NB4 (cell line): ENCODE measurements at regions not wholly inside any gene's neighbourhood (a gene's known extent, or its start where the extent isn't known, plus 50 kb on each side); places are given as distances from the start of the nearest gene placed in this dataset.

ENCODE experiments used
- DNase-seq: peaks from one replicate; pipeline ENCODE4 v3.0.0; 2010; ENCODE audit warnings: low read depth
- H3K4me3 ChIP-seq: one replicate; pipeline ENCODE4 v1.5.1; 2011; ENCODE audit warnings: mild to moderate bottlenecking, low read depth, low read length, moderate library complexity
- MYC ChIP-seq: IDR thresholded peaks from 2 replicates; pipeline ENCODE4 v1.6.1; 2011; ENCODE audit warnings: low read depth, low read length
- POLR2A ChIP-seq: IDR thresholded peaks from 2 replicates; pipeline ENCODE4 v1.6.1; 2011; ENCODE audit warnings: mild to moderate bottlenecking; ENCODE audit not compliant: insufficient read length; ENCODE audit errors: extremely low read depth
- TF ChIP-seq, protein P1 (sequence below): IDR thresholded peaks from 2 replicates; pipeline ENCODE4 v1.6.1; 2011; ENCODE audit warnings: low read depth, low read length
- TF ChIP-seq, protein P2 (sequence below): IDR thresholded peaks from one replicate; pipeline ENCODE4 v1.5.1; 2012; ENCODE audit warnings: low read depth, low read length

DNA sequence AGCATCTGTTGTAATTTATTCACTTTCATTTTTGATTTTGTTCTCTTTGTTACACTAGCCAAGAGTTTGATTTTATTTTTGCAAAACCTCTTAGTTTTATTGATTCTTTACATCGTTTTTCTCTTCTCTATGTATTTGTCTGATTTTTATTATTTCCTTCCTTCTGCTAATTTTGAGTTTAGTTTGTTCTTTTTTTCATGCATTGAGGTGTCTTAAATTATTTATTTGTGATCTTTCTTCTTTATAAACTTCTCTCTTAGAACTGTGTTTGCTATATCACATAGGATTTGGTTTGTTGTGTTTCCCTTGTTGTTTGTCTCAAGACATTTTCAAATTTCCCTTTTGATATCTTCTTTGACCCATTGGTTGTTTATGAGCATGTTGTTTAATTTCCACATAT lies 51.7 kb upstream of the NFKBIA start:
- H3K4me3 ChIP-seq: no peak overlapping the region
- TF ChIP-seq, protein P1, sequence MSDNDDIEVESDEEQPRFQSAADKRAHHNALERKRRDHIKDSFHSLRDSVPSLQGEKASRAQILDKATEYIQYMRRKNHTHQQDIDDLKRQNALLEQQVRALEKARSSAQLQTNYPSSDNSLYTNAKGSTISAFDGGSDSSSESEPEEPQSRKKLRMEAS: no peak
- TF ChIP-seq POLR2A (no peak), MYC (no peak)
- TF ChIP-seq, protein P2, sequence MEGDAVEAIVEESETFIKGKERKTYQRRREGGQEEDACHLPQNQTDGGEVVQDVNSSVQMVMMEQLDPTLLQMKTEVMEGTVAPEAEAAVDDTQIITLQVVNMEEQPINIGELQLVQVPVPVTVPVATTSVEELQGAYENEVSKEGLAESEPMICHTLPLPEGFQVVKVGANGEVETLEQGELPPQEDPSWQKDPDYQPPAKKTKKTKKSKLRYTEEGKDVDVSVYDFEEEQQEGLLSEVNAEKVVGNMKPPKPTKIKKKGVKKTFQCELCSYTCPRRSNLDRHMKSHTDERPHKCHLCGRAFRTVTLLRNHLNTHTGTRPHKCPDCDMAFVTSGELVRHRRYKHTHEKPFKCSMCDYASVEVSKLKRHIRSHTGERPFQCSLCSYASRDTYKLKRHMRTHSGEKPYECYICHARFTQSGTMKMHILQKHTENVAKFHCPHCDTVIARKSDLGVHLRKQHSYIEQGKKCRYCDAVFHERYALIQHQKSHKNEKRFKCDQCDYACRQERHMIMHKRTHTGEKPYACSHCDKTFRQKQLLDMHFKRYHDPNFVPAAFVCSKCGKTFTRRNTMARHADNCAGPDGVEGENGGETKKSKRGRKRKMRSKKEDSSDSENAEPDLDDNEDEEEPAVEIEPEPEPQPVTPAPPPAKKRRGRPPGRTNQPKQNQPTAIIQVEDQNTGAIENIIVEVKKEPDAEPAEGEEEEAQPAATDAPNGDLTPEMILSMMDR: no peak
- DNase-seq: no peak

DNA sequence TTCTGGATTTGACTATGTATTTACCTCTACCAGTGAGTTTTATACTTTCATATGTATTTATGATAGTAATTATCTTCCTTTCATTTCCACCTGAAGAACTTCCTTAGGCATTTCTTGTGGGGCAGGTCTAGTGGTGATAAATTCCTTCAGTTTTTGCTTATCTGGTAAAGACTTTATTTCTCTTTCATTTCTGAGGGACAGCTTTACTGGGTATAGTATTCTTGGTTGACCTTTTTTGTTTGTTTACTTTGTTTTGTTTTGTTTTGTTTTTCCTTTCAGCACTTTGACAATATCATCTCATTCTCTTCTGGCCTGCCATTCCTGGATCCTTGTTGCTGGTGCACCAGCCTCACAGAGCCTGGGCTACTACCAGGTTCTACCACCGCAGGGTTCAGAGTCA lies 53.9 kb upstream of the NFKBIA start:
- no peak for DNase-seq
- no peak for TF ChIP-seq MYC
- TF ChIP-seq POLR2A: no peak
- TF ChIP-seq, protein P1: no peak
- TF ChIP-seq, protein P2: no peak
- no peak overlapping the region for H3K4me3 ChIP-seq

DNA sequence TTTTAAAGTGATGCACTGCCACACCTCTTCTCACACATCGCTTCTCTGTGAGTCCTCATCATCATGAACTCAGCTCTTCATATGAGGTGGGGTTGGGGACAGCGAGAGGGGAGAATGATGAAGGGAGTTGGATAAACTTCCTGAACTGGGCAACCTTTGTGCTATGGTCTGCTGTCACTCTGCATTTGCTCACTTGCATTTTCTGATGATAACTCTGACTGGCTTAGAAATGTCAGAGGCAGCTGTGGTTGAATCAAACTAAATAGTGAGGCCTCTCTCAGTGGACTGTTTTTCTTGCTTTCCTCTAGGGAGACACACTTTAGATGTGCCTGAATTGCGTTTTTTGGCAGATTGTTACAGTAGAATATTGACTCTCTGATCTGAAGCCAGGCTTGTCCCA lies 55.2 kb upstream of the NFKBIA start:
- no peak overlapping the region for H3K4me3 ChIP-seq
- TF ChIP-seq, protein P2: no peak
- TF ChIP-seq POLR2A (no peak), MYC (no peak)
- TF ChIP-seq, protein P1: no peak

DNA sequence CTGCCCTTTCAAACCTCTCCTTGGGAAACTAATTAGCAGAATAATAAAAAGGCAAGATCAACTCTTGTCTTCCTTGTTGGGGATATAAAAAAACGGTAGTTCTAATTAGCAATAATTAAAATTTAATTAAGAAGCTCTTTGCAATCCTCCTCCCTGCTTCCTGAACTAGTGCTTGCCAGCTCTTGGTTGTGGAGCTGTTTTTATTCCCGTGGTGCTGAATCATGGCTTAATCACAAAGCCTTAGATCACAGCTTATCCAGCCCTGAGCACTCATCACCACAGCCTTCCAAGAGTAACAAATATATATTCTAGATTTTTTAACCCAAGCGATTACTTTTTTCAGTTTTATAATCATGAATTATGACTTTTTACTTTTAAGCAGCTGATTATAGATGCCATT lies 63.2 kb upstream of the INSM2 start:
- TF ChIP-seq, protein P1: no peak
- TF ChIP-seq, protein P2: no peak
- no peak for TF ChIP-seq POLR2A
- TF ChIP-seq MYC: no peak
- peak; percentile 26 for DNase-seq

More for the DNA sequence above, 55.2 kb upstream of the NFKBIA start:
- DNase-seq: no peak

DNA sequence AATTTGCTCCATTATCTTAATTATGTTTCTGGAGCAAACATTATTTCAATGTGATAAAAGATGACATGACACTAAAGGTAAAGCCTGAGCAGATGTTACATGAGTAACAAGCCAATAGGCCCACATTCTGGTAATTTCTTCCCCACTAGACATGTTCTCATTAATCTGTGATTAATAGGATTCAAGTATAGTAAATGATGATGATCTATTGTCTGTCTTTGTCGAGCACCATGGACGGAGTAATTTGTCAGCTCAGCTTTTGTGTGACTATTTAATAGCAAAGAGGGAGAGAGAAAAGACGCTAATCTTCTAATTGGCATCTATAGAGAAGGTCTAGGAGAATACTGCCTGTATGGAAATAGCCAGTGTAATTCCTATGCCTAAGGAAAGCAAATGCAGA lies 62.2 kb upstream of the INSM2 start:
- H3K4me3 ChIP-seq: no peak overlapping the region
- TF ChIP-seq POLR2A (no peak), MYC (no peak)
- no peak for DNase-seq

More for the DNA sequence above, 63.2 kb upstream of the INSM2 start:
- H3K4me3 ChIP-seq: no peak overlapping the region

DNA sequence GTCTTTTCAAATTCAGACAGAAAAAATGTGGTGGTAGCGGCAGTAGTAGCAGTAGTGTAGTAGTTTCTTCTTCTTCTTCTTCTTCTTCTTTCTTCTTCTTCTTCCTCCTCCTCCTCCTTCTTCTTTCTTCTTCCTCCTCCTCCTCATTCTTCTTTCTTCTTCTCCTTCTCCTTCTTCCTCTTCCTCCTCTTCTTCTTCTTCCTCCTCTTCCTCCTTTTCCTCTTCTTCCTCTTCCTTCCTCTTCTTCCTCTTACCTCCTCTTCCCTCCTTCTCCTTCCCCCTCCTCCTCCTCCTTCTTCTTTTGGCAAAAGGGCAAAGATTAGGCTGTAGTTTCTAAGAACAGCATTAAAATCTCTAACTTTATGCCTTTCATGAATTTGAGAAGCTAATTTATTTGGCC lies 59.6 kb upstream of the INSM2 start:
- no peak for DNase-seq
- TF ChIP-seq POLR2A: no peak
- TF ChIP-seq, protein P1: no peak
- no peak for TF ChIP-seq MYC
- TF ChIP-seq, protein P2: no peak
- H3K4me3 ChIP-seq: no peak overlapping the region
